ENCODE measurements at regions not wholly inside any gene's neighbourhood (a gene's known extent, or its start where the extent isn't known, plus 50 kb on each side); places are given as distances from the start of the nearest gene placed in this dataset.
"Not testable (repeated sequence)": the region's sequence is repeated elsewhere in the genome, so short reads cannot be mapped to it uniquely, and the experiment has no call there.

DNA sequence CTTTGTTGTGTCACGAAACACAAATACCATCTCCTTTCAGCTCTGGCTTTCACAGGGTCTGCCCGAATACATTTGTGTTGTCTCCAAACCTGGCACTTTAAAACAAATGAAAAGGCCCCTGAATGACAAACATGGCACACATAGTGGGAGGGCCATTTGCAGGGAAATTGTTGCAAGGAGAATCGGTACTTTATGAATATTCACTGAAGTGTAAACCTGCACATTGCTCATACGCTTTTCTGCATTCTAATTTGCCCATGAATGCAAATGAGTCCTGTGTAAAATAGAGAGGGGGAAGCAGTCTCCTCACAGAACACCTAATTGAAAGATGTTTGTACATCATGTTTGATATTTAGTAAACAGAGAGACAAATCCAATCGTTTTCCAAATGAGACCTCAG, 82.7 kb upstream of the PCDH8 start:
- no peak for DNase-seq

DNA sequence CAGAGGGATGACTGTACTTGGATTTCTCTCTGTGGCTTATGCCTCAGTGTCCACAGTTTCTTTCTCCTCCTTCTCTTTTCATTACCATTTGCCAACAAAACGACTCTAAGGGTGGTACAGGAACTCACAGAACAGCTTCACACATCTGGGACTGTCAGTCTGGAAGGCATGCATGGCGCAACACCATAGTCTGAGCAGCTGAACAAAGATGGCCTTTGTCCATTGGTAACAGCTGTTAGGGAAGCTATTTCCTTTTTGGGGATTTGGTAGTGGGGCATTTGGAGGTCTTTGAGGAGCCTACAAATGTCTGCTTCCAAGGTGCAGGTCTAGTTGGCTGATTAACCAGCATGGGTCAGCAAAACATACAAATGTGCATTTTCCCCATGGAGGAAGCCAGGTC, 81.4 kb upstream of the PCDH8 start:
- DNase-seq: no peak

DNA sequence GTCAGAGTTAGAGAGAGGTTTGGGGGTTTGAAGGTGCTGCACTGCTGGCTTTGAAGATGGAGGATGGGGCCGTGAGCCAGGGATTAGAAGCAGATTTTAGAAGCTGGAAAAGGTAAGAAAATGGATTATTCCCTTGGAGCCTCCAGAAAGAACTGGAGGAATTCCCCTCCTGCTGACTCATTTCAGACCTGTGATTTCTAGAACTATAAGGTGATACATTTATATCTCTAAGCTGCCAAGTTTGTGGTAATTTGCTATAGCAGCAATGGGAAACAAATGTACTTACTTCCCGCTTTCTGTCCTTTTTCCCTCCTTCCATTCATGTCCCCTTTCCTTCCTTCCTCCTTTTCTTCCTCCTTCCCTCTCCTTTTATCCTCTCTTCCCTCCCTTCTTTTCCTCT, 78.5 kb upstream of the PCDH8 start:
- no peak for DNase-seq

DNA sequence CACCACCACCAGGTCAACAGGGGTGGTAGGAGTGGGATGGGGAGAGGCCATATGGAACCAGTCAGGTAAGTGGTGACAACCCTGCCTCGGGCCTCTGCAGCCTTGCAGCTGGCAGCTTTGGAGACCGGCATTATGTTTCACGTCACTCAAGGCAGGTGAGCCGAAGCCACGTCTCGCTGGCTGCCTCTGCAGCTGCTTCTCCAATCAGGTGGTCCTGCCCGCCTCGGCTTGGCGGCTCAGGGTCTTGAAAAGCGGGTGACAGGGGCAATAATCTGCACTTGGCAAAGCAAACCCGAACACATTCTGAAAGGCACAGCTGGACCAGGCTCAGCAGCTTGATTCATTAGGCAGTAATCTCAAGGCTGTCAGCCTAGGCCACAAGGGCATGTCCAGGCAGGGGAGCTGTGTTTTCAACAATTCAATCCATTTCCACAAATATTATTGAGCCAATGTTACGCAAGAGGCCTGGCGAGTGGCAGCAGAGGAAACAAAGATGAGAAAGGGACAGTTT, 77.4 kb upstream of the PCDH8 start:
- no peak for DNase-seq

DNA sequence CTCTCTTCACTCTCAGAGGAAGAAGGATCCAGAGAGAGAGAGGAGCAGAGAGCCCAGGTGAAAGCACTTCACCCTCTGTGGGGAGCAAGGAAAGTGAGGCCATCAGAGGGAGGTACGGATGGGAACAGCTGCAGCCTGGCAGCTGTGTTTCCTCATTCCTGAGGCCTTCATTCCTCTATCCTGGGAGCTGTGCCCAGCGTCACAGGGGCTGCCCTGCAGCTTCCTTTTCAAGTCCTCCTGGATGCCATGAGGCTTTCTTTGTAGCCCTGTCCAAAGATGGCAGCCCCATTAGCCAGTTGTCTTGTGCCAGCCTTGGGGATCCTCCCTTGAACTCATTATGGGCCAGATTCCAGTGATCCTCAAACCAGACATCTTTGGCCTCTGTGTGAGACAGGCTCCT, 76.8 kb upstream of the PCDH8 start:
- no peak for DNase-seq

DNA sequence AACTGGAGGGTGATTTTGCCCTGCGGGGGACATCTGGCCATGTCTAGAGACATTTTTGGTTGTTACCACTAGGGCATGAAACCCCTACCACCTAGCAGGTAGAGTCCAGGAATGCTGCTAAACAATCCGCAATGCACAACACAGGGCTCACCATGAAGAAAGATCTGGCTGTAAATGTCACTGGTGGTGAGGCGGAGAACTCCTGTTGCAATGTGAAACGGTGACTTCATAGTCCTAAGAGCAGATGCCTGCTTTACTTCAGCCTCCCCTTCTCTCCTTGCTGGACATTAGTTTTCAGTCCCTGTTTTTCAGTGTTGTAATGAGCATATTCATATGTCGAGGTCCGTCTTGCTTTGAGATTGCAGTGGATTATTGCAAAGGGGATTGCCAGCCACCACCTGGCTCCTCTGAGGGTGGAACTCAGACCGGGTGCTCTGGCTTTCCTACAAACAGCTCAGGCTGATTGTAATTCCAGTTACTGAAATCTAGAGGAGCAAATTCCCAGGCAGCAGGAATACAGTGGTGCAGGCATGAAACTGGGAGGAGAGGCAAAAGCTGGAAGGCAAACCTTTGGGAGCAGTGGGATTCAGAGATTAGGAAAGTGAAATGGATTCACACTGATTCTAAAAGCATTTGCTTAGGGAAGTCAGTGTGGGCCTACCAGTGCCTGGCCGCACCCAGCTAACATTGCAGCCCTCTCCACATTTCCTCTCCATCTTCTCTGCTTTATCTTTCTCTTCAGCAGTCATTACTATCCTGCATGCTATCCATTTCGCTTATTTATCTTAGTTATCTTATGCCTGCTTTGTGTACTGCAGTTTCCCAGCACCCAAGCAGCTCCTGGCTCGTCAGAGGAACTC, 76.1 kb upstream of the PCDH8 start:
- no peak for DNase-seq

DNA sequence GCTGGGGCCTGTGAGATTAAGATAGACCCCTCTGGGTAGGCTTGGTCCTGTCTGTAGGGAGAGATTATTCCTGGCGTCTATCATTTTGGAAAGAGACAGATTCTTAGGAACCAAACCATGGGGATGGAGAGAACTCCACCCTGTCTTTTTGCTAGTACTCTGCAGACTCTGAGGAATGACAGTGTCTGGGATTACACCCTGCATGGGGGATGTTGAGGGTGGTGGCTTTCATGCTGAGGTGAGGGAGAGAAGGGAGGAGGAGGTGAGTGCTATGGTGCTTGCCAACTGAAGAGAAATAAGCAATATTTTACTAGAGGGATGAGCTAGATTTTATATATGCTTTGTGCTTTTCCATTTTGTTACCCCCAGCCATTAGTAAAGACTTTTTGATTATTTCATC, 74.5 kb upstream of the PCDH8 start:
- no peak for DNase-seq

DNA sequence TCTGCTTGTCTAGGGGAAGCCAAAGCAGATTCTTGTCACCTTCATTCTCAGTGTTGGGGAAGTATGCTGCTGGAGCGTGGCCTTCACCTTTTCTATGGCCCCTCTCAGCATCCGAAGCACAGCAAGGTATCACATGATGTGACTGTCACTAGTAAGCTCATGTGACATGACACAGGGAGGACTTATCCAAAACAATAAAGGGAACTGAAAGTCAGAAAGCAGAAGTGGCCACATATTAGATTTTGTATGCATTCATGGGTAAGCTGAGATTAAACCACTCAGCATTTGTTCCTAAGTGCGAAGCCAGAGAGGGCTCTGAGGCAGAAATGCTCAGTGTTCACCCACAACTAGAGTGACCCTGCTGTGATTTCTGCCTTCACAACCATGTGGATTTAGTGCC, 72.8 kb upstream of the PCDH8 start:
- DNase-seq: no peak

DNA sequence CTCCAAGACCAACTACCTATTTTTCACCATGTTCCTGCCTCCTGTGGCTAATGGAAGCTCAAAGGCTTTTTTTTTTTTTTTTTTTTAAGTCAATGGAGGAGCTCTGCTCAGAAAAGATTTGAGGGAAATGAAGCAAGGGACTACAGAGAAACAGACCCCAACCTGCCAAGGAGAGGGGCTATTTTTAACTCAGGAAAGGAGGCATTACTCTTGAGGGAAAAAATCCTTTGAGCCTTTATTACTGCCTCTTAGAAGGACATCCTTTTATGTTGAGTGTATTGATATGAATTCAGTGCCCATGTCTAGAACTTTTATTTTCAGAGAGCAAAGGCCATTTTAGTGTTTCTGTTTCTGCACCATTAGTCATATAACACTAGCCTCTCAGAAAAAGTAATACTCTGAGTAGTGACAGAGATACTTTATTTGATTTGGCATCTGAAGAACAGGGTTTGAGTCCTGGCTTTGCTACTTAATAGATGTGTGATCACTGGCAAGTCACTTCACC, 68.1 kb upstream of the PCDH8 start:
- no peak for DNase-seq

DNA sequence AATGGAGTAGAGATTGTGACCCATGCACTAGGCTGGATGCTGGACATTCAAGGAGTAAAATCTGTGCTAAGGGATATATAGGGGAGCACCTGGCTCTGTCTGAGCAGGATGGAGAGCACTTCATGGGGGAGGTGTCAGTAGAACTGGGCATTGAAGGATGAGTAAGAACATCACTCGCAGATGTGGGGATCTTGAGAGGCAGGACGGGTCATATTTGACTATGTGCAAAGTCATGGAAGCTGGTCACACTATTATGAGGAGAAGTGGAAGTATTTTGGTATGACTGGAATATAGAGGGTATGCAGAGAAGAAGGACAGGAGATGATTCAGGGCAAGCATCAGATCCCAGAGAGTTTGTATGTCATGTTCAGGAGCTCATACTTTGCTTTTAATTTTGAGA, 62.9 kb upstream of the PCDH8 start:
- DNase-seq: no peak

DNA sequence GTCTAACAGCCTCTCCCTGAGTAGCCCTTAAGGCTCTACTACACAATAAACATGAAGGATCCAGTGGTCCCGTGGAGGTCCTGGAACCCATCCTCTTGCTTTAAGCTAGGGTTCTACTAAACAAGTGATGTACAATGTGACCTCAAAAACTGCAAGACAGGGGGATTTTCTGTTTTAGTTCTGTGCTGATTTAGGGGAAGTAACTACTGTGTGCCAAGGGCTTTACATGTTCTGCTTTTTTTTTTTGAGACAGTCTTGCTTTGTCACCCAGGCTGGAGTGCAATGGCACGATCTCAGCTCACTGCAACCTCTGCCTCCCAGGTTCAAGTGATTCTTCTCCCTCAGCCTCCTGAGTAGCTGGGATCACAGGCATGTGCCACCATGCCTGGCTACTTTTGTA, 61.9 kb upstream of the PCDH8 start:
- DNase-seq: not testable (repeated sequence)

DNA sequence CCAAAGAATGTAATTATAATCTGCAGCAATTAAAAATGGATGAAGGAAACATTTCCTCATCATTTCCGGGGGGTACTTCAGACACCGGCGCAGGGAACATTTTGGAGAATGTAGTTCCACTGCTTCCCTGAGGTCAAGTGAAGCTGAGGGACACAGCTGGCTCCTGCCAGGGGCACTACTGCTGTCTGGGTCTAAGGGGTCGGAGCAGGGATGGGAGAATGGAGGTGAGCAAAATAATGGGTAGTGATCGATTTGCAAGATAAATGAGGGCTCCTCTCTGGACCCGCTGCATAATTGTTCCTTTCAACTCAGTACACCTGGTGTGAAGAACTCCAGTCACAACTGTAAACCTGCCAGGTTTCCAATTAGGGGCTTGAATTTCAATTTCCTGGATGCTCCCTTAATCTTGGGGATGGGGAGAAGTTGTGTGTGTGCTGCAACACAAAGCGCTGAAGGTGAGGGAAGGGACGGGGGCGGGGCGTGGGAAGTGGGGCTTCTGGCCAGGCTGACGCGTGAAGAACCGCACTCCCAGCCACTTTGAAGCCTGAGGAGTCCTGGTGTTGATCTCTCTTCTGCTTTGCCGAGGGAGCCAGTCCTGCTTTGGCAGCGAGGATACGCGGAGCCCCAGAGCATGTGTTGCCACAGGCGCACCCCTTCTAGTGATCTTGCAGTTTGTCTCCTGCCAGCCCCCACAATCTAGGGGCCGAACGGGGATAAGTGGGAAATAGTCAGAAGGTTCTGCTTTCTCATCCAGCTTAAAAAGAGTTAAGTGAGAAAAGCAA, 57.9 kb upstream of the PCDH8 start:
- DNase-seq: no peak

DNA sequence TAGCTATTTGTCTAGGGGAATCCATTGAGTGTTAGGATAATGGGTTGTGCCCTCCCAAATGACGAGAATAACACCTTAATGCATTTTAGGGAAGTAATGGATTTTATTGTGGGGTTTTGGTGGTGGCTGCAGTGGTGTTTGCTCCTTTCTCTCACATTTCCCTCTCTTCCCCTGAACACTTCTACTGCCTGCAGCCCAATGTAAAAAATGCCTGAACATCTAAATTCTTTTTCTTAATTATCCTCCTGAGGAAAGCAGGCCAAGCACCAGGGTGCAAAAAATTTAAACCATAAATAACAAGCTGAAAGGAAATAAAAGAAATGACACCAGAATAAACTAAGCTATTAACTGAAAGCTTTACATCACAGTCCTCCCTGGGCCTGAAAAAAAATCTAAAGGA, 57.3 kb upstream of the PCDH8 start:
- DNase-seq: no peak

DNA sequence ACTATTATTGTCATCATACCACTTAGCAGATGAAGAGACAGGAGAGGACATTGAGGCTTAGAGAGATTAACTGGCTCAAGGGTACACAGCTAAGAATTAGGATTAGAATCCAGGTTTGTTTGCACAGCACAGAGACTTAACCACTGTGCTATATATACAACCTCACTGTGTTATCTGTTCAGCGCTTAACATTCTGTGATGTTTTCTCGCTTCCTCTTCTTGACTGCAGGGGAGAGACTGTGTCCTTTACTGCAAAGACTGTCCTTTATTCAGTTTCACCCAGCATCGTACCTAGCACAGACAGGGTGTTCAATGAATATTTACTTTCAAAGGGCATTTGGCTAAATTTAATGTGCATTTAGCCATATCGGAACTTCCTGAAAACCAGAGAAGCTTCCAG, 54.9 kb upstream of the PCDH8 start:
- DNase-seq: no peak

DNA sequence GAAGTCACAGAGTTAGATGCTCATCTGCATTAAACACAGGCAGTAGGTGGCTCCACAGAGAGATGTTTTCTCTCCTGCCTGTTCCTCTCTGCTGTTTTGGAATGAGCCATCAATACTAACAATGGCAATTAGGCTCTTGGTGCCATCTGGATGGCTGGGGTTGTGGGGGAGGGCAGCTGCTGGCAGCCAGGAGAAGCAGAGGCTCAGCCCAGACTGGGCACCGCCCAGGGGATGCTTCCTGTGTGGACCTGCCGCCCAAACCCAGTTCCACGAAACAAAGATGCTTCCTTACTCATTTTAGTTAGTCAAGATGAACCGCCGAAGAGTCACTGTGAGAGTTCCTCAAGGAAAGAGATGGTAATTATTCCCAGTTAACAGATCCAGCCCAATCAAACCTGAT, 50.8 kb upstream of the PCDH8 start:
- DNase-seq: no peak

All from occipital lobe (tissue), 1 donor.